HEK293T (cell line): ENCODE measurements at regions not wholly inside any gene's neighbourhood (a gene's known extent, or its start where the extent isn't known, plus 50 kb on each side); places are given as distances from the start of the nearest gene placed in this dataset.

ENCODE experiments used
- BHLHE40 ChIP-seq: fragments of 450-650 bp; IDR thresholded peaks from 2 replicates; pipeline ENCODE4 v1.6.1; 2016; ENCODE audit warnings: mild to moderate bottlenecking, moderate library complexity, borderline replicate concordance
- LEF1 ChIP-seq: fragments of 450-650 bp; IDR thresholded peaks from 2 replicates; pipeline ENCODE4 v1.6.1; 2017; ENCODE audit warnings: mild to moderate bottlenecking, borderline replicate concordance

DNA sequence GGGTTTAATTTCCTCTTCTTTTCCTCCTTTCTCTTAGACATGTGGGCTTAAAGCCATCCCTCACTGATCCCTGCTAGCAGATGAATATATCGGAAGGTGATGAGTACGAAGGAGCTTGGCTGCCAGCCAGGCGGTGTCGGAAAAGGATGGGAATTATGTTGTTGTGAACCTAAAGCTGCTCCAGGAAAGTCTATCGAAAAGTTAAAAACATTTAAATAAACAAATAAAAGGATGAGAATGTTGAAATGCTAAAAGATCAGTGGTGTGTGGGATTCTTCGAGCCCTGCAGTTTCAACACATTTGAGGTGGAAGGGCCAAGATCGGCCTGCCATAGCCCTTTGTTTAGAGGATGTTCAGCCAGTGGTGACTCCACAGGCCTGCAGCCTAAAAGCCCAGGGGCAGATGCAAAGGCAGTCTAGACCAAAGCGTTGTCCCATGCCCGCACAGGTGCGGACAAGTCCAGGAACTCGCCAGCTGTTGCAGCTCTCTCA is 107.9 kb downstream of the JCAD start:
- TF ChIP-seq BHLHE40 (no peak), LEF1 (no peak)
